GM23338 (cell line): ENCODE measurements at regions not wholly inside any gene's neighbourhood (a gene's known extent, or its start where the extent isn't known, plus 50 kb on each side); places are given as distances from the start of the nearest gene placed in this dataset.

Source experiments
- CREB1 ChIP-seq: fragments of 250-450 bp; sonication (Bioruptor Pico); IDR thresholded peaks from 2 replicates; pipeline ENCODE4 v1.5.0; 2020; ENCODE audit warnings: low read depth, mild to moderate bottlenecking, moderate library complexity
- CTCF ChIP-seq, 2 experiments: fragments of 200-600 bp in 1 of 2; sonication (generic) in 1 of 2; conservative IDR thresholded peaks; 2 replicates each; pipeline versions ENCODE4 v1.5.1 to v1.6.1; 2016 to 2017; ENCODE audit warnings: antibody characterized with exemption in 2 of 2, low read depth in 2 of 2, mild to moderate bottlenecking in 2 of 2, moderate library complexity in 1 of 2
- ETS1 ChIP-seq: IDR thresholded peaks from 2 replicates; pipeline ENCODE4 v1.6.1; 2016; ENCODE audit warnings: antibody characterized with exemption
- EZH2 ChIP-seq: fragments of 200-600 bp; sonication (generic); IDR thresholded peaks from one replicate; pipeline ENCODE4 v1.8.0; 2017; ENCODE audit warnings: antibody characterized with exemption, mild to moderate bottlenecking, low read depth; ENCODE audit not compliant: unreplicated experiment
- EZH2phosphoT487 ChIP-seq: fragments of 200-600 bp; sonication (generic); IDR thresholded peaks from one replicate; pipeline ENCODE4 v1.8.1; 2018; ENCODE audit warnings: antibody characterized with exemption; ENCODE audit not compliant: unreplicated experiment
- JUNB ChIP-seq: IDR thresholded peaks from one replicate; pipeline ENCODE4 v1.6.1; 2016; ENCODE audit warnings: antibody characterized with exemption; ENCODE audit not compliant: unreplicated experiment
- POLR2AphosphoS5 ChIP-seq: IDR thresholded peaks from 2 replicates; pipeline ENCODE4 v1.6.1; 2016; ENCODE audit warnings: antibody characterized with exemption, low read depth
- REST ChIP-seq: IDR thresholded peaks from one replicate; pipeline ENCODE4 v1.6.1; 2018; ENCODE audit warnings: antibody characterized with exemption; ENCODE audit not compliant: unreplicated experiment
- ZNF114 ChIP-seq: fragments of 250-450 bp; sonication (Bioruptor Pico); IDR thresholded peaks from 2 replicates; pipeline ENCODE4 v1.5.0; 2020; ENCODE audit warnings: mild to moderate bottlenecking, moderate library complexity
- ZNF462 ChIP-seq: fragments of 250-450 bp; sonication (Bioruptor Pico); IDR thresholded peaks from 2 replicates; pipeline ENCODE4 v1.5.0; 2020; ENCODE audit warnings: mild to moderate bottlenecking, moderate library complexity

GRCh38 chr1:71292203-71292602 is 211.4 kb upstream of the ZRANB2 start:
- TF ChIP-seq EZH2 (no peak), CTCF (conservative IDR thresholded peaks at IDR 0.05; ENCODE audit: low read depth in 2 of 2) (no peak), EZH2phosphoT487 (no peak), POLR2AphosphoS5 (no peak), ETS1 (no peak), JUNB (no peak), REST (no peak), CREB1 (CRISPR knock-in tag) (no peak), ZNF114 (no peak), ZNF462 (no peak)
